Esophagus squamous epithelium (tissue), 5 donors: ENCODE measurements at regions not wholly inside any gene's neighbourhood (a gene's known extent, or its start where the extent isn't known, plus 50 kb on each side); places are given as distances from the start of the nearest gene placed in this dataset.

ENCODE experiments used
- DNase-seq: peaks from one replicate; lab custom pipeline; 2025; lab: John Stamatoyannopoulos, UW
- H3K27ac ChIP-seq, 4 donors: fragments of 200-600 bp; sonication (generic); one replicate each; pipeline ENCODE4 v1.5.1; 2016 to 2019; ENCODE audit warnings: mild to moderate bottlenecking in 1 of 4
- H3K27me3 ChIP-seq, 4 donors: fragments of 200-600 bp; sonication (generic); 1 replicate in 3 of 4; 2 replicates in 1 of 4; pipeline versions ENCODE4 v1.5.1 to v1.6.0; 2017 to 2021; ENCODE audit warnings: antibody characterized with exemption in 1 of 4
- H3K36me3 ChIP-seq, 3 donors: fragments of 200-600 bp; sonication (generic); one replicate each; pipeline ENCODE4 v1.5.1; 2016 to 2019
- H3K4me1 ChIP-seq, 3 donors: fragments of 200-600 bp; sonication (generic); one replicate each; pipeline ENCODE4 v1.5.1; 2017 to 2019
- H3K4me3 ChIP-seq, 4 donors: fragments of 200-600 bp; sonication (generic); 1 replicate in 3 of 4; 2 replicates in 1 of 4; pipeline ENCODE4 v1.5.1; 2016 to 2019; ENCODE audit warnings: mild to moderate bottlenecking in 2 of 4, moderate library complexity in 1 of 4
- H3K9me3 ChIP-seq, 3 donors: fragments of 200-600 bp; sonication (generic); one replicate each; pipeline ENCODE4 v1.5.1; 2016 to 2019
- CTCF ChIP-seq, 6 experiments: fragments of 450-650 bp in 4 of 6; fragments of 200-600 bp in 2 of 6; sonication (generic) in 2 of 6; IDR thresholded peaks; one replicate each; pipeline ENCODE4 v1.5.1; 2016 to 2019; ENCODE audit warnings: antibody characterized with exemption in 6 of 6, mild to moderate bottlenecking in 4 of 6, moderate library complexity in 4 of 6
- POLR2A ChIP-seq, 4 donors: fragments of 450-650 bp; IDR thresholded peaks; one replicate each; pipeline ENCODE4 v1.6.1; 2017; ENCODE audit warnings: antibody characterized with exemption in 4 of 4, mild to moderate bottlenecking in 4 of 4, moderate library complexity in 3 of 4
- WGBS, 2 donors: methylation state at CpG; one replicate each; pipeline ENCODE4 v1.1.5; 2018; 5-methylcytosine and 5-hydroxymethylcytosine counted together
- intact Hi-C: fragments of 100-400 bp; cut with DNase I; formaldehyde crosslinking; loops from one replicate; pipeline ENCODE4 v1.15.0; 2022
- donor health status: DM: yes; HTN: yes; CAD: no.

- Histone ChIP-seq H3K4me1 (no peaks in the 10 kb centered on the region), H3K27me3 (no peaks in the 10 kb centered on the region), H3K36me3 (no peaks in the 10 kb centered on the region), H3K27ac (no peak overlapping the region), H3K9me3 (peaks cover 0 to 35% (median 16%) of the 10 kb centered on the region in 3 donors), H3K4me3 (no peak overlapping the region)
- no peak for TF ChIP-seq CTCF (IDR thresholded peaks at IDR 0.05)
- TF ChIP-seq POLR2A (IDR thresholded peaks at IDR 0.05): no peak
- intact Hi-C loops: no loop called here
- 65 to 73% methylated on average over 8 of the region's 8 CpGs for WGBS, 2 donors
- DNase-seq: no peak
Observed at GRCh38 chr6:166809721-166810120, 146.6 kb downstream of the RNASET2 start.

GRCh38 chr6:166806962-166807757 is 149.2 kb downstream of the RNASET2 start:
- 85 to 89% methylated on average over 7 to 11 of the region's 11 CpGs for WGBS, 2 donors
- intact Hi-C loops: no loop called here

GRCh38 chr6:166806217-166806838 is 150.0 kb downstream of the RNASET2 start:
- Histone ChIP-seq H3K27ac (no peak overlapping the region), H3K4me1 (no peaks in the 10 kb centered on the region), H3K27me3 (no peaks in the 10 kb centered on the region), H3K4me3 (no peak overlapping the region), H3K9me3 (peaks cover 0 to 35% (median 16%) of the 10 kb centered on the region in 3 donors), H3K36me3 (no peaks in the 10 kb centered on the region)
- 61 to 91% methylated on average over 1 of the region's 1 CpG for WGBS, 2 donors
- intact Hi-C loops: no loop called here
- TF ChIP-seq CTCF (IDR thresholded peaks at IDR 0.05): no peak
- DNase-seq: no peak

More at GRCh38 chr6:166806962-166807757, 149.2 kb downstream of the RNASET2 start:
- Histone ChIP-seq H3K27me3 (no peaks in the 10 kb centered on the region), H3K4me1 (no peaks in the 10 kb centered on the region), H3K4me3 (no peak overlapping the region), H3K27ac (no peak overlapping the region), H3K36me3 (no peaks in the 10 kb centered on the region), H3K9me3 (peaks cover 0 to 35% (median 16%) of the 10 kb centered on the region in 3 donors)
- no peak for TF ChIP-seq POLR2A (IDR thresholded peaks at IDR 0.05)
- TF ChIP-seq CTCF (IDR thresholded peaks at IDR 0.05): no peak
- no peak for DNase-seq

- 72 to 73% methylated on average over 9 of the region's 9 CpGs for WGBS, 2 donors
- peaks cover 0 to 35% (median 16%) of the 10 kb centered on the region in 3 donors for H3K9me3 ChIP-seq
- no peaks in the 10 kb centered on the region for H3K4me1 ChIP-seq
- H3K36me3 ChIP-seq: no peaks in the 10 kb centered on the region
- DNase-seq: no peak
- intact Hi-C loops: no loop called here
- no peak overlapping the region for H3K27ac ChIP-seq
- TF ChIP-seq POLR2A (IDR thresholded peaks at IDR 0.05) (no peak), CTCF (IDR thresholded peaks at IDR 0.05) (no peak)
- H3K4me3 ChIP-seq: no peak overlapping the region
- H3K27me3 ChIP-seq: no peaks in the 10 kb centered on the region
Observed at GRCh38 chr6:166803471-166803870, 152.9 kb downstream of the RNASET2 start.

- 73 to 77% methylated on average over 7 of the region's 7 CpGs for WGBS, 2 donors
Observed at GRCh38 chr6:166802401-166802800, 153.9 kb downstream of the RNASET2 start.

More at GRCh38 chr6:166802401-166802800, 153.9 kb downstream of the RNASET2 start:
- DNase-seq: no peak
- intact Hi-C loops: no loop called here
- Histone ChIP-seq H3K4me3 (no peak overlapping the region), H3K9me3 (peaks cover 0 to 24% (median 16%) of the 10 kb centered on the region in 3 donors), H3K36me3 (no peaks in the 10 kb centered on the region), H3K4me1 (no peaks in the 10 kb centered on the region), H3K27me3 (no peaks in the 10 kb centered on the region), H3K27ac (no peak overlapping the region)
- TF ChIP-seq CTCF (IDR thresholded peaks at IDR 0.05): no peak
